ENCODE measurements at regions not wholly inside any gene's neighbourhood (a gene's known extent, or its start where the extent isn't known, plus 50 kb on each side); places are given as distances from the start of the nearest gene placed in this dataset.
"Not testable (repeated sequence)": the region's sequence is repeated elsewhere in the genome, so short reads cannot be mapped to it uniquely, and the experiment has no call there.

DNA sequence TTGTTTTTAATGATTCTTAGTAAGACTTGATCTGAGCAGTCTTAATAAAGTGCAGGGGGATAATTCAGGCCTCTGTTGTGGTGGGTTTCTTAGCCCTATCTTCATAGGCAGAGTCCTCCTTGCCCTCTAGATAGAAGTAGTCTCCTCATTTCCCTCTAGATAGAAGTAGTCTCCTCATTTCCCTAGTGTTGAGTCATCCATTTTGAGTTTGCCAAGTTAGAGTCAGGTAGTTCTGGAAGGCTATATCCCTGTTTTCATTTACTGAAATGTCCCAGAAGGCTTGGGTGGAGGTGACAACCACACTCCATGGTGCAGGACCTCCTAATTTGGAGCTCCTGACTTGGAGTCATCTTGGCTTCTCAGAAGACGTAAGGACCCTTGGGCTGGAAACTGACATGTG is 384.6 kb downstream of the MLLT3 start:
- H3K27ac Mint-ChIP-seq (ENCODE audit: unreplicated experiment): no peak overlapping the region
- no peaks in the 10 kb centered on the region for H3K36me3 Mint-ChIP-seq (ENCODE audit: low read depth, unreplicated experiment)
- Histone ChIP-seq H3K4me2 (ENCODE audit: low read length) (no peak overlapping the region), H3K4me1 (ENCODE audit: insufficient read depth, low read length) (no peaks in the 10 kb centered on the region), H2AFZ (ENCODE audit: low read depth, low read length) (no peak overlapping the region), H3K36me3 (ENCODE audit: insufficient read depth, low read length) (no peaks in the 10 kb centered on the region), H3K4me3 (ENCODE audit: insufficient read depth, low read depth, low read length) (no peak overlapping the region), H3K27ac (ENCODE audit: low read depth, low read length) (no peak overlapping the region), H4K20me1 (ENCODE audit: insufficient read depth, low read length) (no peaks in the 10 kb centered on the region), H3K79me2 (ENCODE audit: insufficient read depth, low read length) (no peaks in the 10 kb centered on the region), H3K27me3 (ENCODE audit: insufficient read depth, low read length) (no peaks in the 10 kb centered on the region), H3K9me3 (ENCODE audit: insufficient read depth, low read depth, low read length) (no peaks in the 10 kb centered on the region), H3K9ac (ENCODE audit: low read length) (no peak overlapping the region)
- DNase-seq (ENCODE audit: low read depth) (no peak), FAIRE-seq (no peak)
- H3K9me3 Mint-ChIP-seq (ENCODE audit: unreplicated experiment): peaks cover 15% of the 10 kb centered on the region
- no peaks in the 10 kb centered on the region for H3K27me3 Mint-ChIP-seq (ENCODE audit: low read depth, unreplicated experiment)
- TF ChIP-seq CTCF (IDR thresholded peaks at IDR 0.05; ENCODE audit: insufficient read depth, low read depth, low read length) (no peak), EZH2 (IDR thresholded peaks at IDR 0.05; ENCODE audit: insufficient read depth, low read length) (no peak)
- no peak overlapping the region for H3K4me3 Mint-ChIP-seq (ENCODE audit: unreplicated experiment)
- peaks cover 13% of the 10 kb centered on the region for H3K4me1 Mint-ChIP-seq (ENCODE audit: low read depth, unreplicated experiment)

- H4K20me1 ChIP-seq (ENCODE audit: insufficient read depth, low read length): no peaks in the 10 kb centered on the region
- no peak overlapping the region for H3K4me2 ChIP-seq (ENCODE audit: low read length)
- no peaks in the 10 kb centered on the region for H3K9me3 ChIP-seq (ENCODE audit: insufficient read depth, low read depth, low read length)
- no peaks in the 10 kb centered on the region for H3K27me3 ChIP-seq (ENCODE audit: insufficient read depth, low read length)
- FAIRE-seq (no peak), DNase-seq (ENCODE audit: low read depth) (no peak)
- H3K36me3 ChIP-seq (ENCODE audit: insufficient read depth, low read length): no peaks in the 10 kb centered on the region
- no peak overlapping the region for H2AFZ ChIP-seq (ENCODE audit: low read depth, low read length)
- no peaks in the 10 kb centered on the region for H3K79me2 ChIP-seq (ENCODE audit: insufficient read depth, low read length)
- H3K9ac ChIP-seq (ENCODE audit: low read length): no peak overlapping the region
- H3K4me1 Mint-ChIP-seq (ENCODE audit: low read depth, unreplicated experiment): peaks cover 11% of the 10 kb centered on the region
- no peak overlapping the region for H3K4me3 Mint-ChIP-seq (ENCODE audit: unreplicated experiment)
- no peak overlapping the region for H3K27ac Mint-ChIP-seq (ENCODE audit: unreplicated experiment)
- no peaks in the 10 kb centered on the region for H3K4me1 ChIP-seq (ENCODE audit: insufficient read depth, low read length)
- H3K4me3 ChIP-seq (ENCODE audit: insufficient read depth, low read depth, low read length): no peak overlapping the region
- no peaks in the 10 kb centered on the region for H3K27me3 Mint-ChIP-seq (ENCODE audit: low read depth, unreplicated experiment)
- no peak overlapping the region for H3K27ac ChIP-seq (ENCODE audit: low read depth, low read length)
- TF ChIP-seq CTCF (IDR thresholded peaks at IDR 0.05; ENCODE audit: insufficient read depth, low read depth, low read length) (no peak), EZH2 (IDR thresholded peaks at IDR 0.05; ENCODE audit: insufficient read depth, low read length) (no peak)
- peaks cover 15% of the 10 kb centered on the region for H3K9me3 Mint-ChIP-seq (ENCODE audit: unreplicated experiment)
- peaks cover 1% of the 10 kb centered on the region for H3K36me3 Mint-ChIP-seq (ENCODE audit: low read depth, unreplicated experiment)
Observed at GRCh38 chr9:20236676-20237075, 385.6 kb downstream of the MLLT3 start.

DNA sequence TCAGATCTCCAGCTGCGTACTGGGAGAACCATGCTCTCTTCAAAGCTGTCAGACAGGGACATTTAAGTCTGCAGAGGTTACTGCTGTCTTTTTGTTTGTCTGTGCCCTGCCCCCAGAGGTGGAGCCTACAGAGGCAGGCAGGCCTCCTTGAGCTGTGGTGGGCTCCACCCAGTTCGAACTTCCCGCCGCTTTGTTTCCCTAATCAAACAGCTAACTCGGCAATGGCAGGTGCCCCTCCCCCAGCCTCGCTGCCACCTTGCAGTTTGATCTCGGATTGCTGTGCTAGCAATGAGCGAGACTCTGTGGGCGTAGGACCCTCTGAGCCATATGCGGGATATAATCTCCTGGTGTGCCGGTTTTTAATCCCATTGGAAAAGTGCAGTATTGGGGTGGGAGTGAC is 387.1 kb downstream of the MLLT3 start:
- not testable (repeated sequence) for H3K36me3 ChIP-seq (ENCODE audit: insufficient read depth, low read length); H3K27me3 ChIP-seq (ENCODE audit: insufficient read depth, low read length); H3K27me3 Mint-ChIP-seq (ENCODE audit: low read depth, unreplicated experiment); H3K4me3 ChIP-seq (ENCODE audit: insufficient read depth, low read depth, low read length); H3K27ac ChIP-seq (ENCODE audit: low read depth, low read length); H3K79me2 ChIP-seq (ENCODE audit: insufficient read depth, low read length); H4K20me1 ChIP-seq (ENCODE audit: insufficient read depth, low read length); H3K9ac ChIP-seq (ENCODE audit: low read length); H3K4me2 ChIP-seq (ENCODE audit: low read length); H3K4me1 ChIP-seq (ENCODE audit: insufficient read depth, low read length); H3K27ac Mint-ChIP-seq (ENCODE audit: unreplicated experiment); H2AFZ ChIP-seq (ENCODE audit: low read depth, low read length); FAIRE-seq; H3K9me3 ChIP-seq (ENCODE audit: insufficient read depth, low read depth, low read length); H3K4me3 Mint-ChIP-seq (ENCODE audit: unreplicated experiment); DNase-seq (ENCODE audit: low read depth); H3K36me3 Mint-ChIP-seq (ENCODE audit: low read depth, unreplicated experiment)
- Mint-ChIP-seq H3K9me3 (ENCODE audit: unreplicated experiment) (peaks cover 21% of the 10 kb centered on the region), H3K4me1 (ENCODE audit: low read depth, unreplicated experiment) (peaks cover 11% of the 10 kb centered on the region)

All from astrocyte (in vitro differentiated cells and primary cell).